T1000 (cell line): ENCODE measurements at regions not wholly inside any gene's neighbourhood (a gene's known extent, or its start where the extent isn't known, plus 50 kb on each side); places are given as distances from the start of the nearest gene placed in this dataset.

Experiments used
- DNase-seq: peaks from one replicate; lab custom pipeline; 2025; ENCODE audit warnings: mixed read lengths; lab: John Stamatoyannopoulos, UW

- DNase-seq: no peak
Observed at GRCh38 chr20:22431419-22431818, 153.0 kb downstream of the FOXA2 start.

- no peak for DNase-seq
Observed at GRCh38 chr20:22430746-22431168, 153.6 kb downstream of the FOXA2 start.

GRCh38 chr20:22430154-22430745 is 154.1 kb downstream of the FOXA2 start:
- DNase-seq: no peak

- no peak for DNase-seq
Observed at GRCh38 chr20:22429175-22430153, 154.9 kb downstream of the FOXA2 start.

- no peak for DNase-seq
Observed at GRCh38 chr20:22428051-22428450, 156.3 kb downstream of the FOXA2 start.

GRCh38 chr20:22426772-22427171 is 157.6 kb downstream of the FOXA2 start:
- no peak for DNase-seq

GRCh38 chr20:22425344-22426295 is 158.8 kb downstream of the FOXA2 start:
- no peak for DNase-seq

- DNase-seq: no peak
Observed at GRCh38 chr20:22423190-22423832, 161.1 kb downstream of the FOXA2 start.

GRCh38 chr20:22420116-22420598 is 164.2 kb downstream of the FOXA2 start:
- DNase-seq: no peak

- DNase-seq: no peak
Observed at GRCh38 chr20:22418738-22419137, 165.6 kb downstream of the FOXA2 start.

GRCh38 chr20:22414305-22414742 is 170.0 kb downstream of the FOXA2 start:
- DNase-seq: no peak

- no peak for DNase-seq
Observed at GRCh38 chr20:22412977-22413868, 171.1 kb downstream of the FOXA2 start.

GRCh38 chr20:22411627-22412450 is 172.5 kb downstream of the FOXA2 start:
- DNase-seq: no peak

- DNase-seq: no peak
Observed at GRCh38 chr20:22411286-22411626, 173.1 kb downstream of the FOXA2 start.

- no peak for DNase-seq
Observed at GRCh38 chr20:22410556-22411130, 173.7 kb downstream of the FOXA2 start.

GRCh38 chr20:22408521-22409402 is 175.6 kb downstream of the FOXA2 start:
- DNase-seq: no peak

- DNase-seq: no peak
Observed at GRCh38 chr20:22407237-22408193, 176.9 kb downstream of the FOXA2 start.
